ENCODE measurements at regions not wholly inside any gene's neighbourhood (a gene's known extent, or its start where the extent isn't known, plus 50 kb on each side); places are given as distances from the start of the nearest gene placed in this dataset.
"Not testable (repeated sequence)": the region's sequence is repeated elsewhere in the genome, so short reads cannot be mapped to it uniquely, and the experiment has no call there.

DNA sequence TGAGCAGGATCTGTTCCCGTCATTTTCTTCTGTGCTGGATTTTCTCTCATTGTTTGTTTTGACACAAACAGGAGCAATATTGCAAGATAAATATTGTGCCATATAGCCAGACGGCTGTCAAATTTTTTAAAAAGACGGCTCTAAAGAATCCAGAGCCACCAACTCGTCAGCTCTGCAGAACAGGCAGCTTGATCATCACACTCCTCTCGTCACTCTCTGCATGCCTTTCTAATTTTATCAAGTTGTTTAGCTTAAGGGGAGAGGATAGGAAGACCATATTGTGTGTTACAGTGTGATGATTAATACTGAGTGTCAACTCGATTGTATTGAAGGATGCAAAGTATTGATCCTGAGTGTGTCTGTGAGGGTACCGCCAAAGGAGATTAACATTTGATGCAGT lies 562.8 kb downstream of the GALC start:
- DNase-seq (ENCODE audit: low read depth), result no peak

DNA sequence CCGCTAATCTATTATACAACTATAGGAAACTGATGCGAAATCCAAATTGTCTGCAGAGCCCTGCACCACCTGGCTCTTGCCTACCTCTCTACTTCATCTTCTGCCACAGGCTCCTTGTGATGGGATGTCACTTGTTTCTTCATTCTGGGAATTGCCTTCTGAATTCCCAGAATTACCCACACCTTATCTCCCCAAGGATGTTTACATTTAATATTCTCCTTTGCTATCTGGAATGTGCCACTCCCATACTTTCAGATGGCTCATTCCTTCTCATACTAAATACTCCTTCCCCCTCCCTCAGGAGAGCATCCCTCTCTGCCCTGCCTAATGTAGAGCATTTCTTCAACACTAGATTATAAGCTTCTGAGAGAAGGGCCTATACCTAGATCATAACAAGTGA lies 573.1 kb downstream of the GALC start:
- no peak for DNase-seq (ENCODE audit: low read depth)

DNA sequence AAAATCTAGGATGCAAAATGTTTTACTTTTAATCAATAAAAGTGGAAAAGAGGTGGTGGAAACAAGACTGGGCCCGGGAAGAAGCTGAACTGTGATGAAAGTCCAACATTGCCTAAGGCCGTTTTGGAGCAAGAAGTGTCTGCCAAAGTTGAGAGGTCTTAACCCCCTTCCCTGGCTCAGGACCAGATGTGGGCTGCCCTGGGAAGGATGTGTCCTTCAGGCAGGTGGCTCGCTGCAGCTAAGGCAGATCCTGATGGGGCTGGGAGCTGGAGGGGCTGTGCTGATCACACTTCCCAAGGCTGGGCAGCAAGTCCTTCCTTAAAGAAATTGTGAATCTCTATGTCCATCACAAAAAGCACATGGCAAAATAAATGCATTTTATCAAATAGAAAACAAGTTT lies 581.6 kb downstream of the GALC start:
- DNase-seq (ENCODE audit: low read depth), result no peak

DNA sequence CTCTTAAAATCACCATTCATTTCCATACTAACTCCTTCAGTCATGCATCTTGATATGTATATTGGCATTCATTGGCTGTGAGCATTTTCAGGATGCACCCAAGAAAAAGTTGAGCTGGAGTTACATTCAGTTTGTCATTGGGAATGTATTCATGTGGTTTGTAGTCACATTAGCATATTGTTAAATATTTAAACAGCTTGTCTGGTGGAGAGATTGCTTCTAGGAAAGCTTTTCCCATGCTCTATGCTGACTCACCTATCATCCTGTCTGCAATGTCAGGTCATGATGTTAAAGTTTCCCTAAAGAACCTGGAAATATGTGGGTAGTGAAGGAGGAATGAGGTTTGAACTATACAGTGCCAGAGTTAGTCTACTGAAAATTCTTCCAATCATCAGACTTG lies 583.6 kb downstream of the GALC start:
- no peak for DNase-seq (ENCODE audit: low read depth)

DNA sequence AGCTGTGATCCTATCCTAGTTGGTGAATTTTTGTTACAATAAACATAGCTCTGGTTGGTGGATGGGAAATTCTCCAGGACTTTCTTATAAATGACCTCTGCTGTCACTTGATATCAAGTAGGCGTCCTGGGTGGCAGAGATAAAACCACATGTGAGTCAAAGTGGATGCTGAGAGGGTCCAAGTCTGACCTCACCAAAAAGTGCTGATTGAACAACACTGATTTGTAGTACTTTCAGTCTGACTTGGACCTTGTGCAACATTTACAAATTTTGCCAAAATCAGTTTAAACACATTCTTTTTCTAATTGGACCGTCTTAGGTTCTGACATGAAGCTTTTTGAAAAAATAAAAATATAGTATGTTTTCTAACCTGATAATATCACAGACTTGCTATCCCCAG lies 585.6 kb downstream of the GALC start:
- DNase-seq (ENCODE audit: low read depth), result no peak

DNA sequence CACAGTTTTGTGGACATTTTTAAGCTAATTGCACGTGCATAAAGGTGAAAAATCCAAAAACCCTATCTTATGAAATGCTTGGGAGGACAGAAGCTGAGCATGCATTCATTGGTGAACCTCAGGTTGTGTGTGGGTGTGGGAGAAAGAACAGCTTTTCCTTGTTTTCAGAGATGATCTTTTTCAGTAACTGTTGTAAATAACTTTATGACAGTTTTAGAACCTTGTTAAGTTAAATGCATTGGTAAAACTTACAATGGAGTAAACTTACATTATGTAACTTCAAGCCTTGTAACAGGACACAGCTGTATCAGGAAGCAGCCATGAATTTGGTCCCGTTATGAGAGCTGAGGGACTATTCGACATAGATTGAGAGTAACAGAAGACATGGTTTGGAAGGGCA lies 587.4 kb downstream of the GALC start:
- DNase-seq (ENCODE audit: low read depth), result no peak

DNA sequence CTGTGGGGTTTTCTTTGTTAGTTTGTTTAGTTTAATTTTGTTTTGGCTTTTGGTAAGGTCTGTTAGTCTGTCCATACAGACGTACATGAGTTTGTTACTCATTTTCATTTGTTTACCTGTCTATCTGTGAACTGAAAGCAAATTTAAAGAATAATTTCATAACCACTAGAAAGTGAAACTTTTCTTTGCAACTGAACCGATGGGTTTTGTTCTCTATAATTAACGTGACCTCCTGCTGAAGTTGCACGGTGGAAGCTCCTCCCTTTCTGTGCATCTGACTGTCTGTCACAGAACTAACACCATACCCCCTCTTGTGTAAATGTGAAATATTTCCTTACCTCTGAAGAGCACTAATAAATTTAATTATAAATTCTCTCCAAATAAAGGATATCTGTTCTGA lies 595.5 kb downstream of the GALC start:
- no peak for DNase-seq (ENCODE audit: low read depth)

DNA sequence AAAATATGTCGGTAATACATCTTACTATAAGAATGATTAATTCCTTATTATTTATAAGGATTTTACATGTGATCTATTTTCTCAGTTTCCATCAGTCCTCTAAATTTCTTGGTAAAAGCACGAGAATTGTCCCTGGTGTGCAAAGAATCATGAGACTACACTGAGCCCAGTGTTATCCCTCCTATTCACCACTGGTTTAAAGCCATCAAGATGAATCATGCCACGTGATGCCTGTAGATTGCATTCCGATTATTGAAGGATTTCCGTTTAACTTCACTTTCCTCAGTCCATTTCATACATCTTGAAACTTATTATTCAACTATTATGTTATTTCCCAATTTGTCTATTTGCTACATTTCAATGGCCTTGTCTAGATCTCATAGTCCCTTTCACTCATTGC lies 601.9 kb downstream of the GALC start:
- DNase-seq (ENCODE audit: low read depth), result no peak

DNA sequence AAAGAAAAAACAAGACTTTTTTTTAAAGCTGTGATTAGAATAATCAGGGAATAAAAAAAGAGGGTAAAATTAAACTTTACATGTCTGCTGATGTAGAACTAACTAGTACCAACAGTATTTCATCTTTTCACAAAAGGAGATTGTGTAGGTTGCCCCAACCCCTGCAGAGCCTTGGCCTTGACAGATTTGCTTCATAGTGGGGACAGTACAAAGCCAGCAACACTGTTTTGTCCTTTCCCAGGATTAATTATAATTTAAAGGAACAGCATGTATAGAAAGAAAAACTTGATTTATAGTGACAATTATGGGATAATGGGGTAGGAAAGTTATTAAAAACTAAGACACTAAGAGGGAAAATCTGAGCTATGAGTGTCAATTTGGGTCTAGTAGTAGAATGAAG lies 604.0 kb downstream of the GALC start:
- DNase-seq (ENCODE audit: low read depth), result no peak

DNA sequence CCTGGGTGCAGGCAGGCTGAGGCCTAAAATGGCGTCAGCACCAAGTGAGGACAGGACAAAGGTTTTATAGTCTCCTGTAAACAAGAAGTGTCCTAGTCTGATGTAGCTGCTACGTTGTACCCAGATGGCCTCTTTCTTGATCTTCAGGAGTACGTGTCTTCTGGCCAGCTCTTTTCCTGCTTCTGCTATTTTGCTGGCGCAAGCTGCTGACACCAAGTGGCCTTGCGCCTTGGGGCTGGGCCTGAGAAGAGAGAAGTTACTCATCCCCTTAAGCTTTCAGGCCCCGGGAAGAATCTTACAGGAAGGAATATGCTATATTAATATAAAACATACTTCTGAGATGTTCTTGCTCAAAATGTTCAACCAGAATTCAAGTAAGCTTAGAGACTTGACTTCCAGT lies 605.2 kb downstream of the GALC start:
- no peak for DNase-seq (ENCODE audit: low read depth)

DNA sequence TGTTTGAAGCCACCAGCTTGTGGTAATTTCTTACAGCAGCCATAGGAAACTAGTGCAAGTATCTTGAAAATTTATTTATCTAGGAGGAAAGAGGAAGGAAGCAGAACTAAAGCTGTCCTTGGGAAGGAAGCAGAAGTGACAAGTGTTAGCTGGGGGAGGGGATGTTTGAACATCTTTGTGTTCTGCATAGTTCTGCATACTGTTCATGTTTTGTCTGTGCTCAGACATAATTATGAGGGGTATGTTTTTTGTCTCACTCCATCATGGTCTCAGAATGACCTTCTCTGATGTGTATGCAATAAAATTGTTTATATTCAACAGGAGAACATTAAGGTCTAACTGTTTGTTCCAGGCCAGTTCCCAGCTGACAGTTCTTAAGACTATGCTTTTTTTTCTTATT lies 606.5 kb downstream of the GALC start:
- no peak for DNase-seq (ENCODE audit: low read depth)

DNA sequence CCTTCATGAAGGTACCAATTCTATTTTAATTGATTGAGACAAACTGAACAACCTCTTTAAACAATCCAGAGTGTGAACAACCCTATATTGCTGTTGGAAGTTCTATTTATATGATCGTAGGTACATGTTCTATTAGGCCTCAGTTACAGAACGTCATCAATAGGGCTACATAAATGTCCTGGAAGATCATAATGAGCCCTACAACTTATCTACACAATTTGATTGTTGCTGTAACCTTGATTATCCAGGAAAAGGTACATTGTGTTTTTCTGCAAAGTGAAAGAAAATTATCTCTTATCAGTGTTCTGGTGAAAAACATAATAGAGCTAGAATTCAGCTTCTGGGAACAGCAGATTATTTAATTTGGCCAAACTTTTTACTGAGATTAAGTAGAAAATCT lies 612.9 kb downstream of the GALC start:
- DNase-seq (ENCODE audit: low read depth), result no peak

DNA sequence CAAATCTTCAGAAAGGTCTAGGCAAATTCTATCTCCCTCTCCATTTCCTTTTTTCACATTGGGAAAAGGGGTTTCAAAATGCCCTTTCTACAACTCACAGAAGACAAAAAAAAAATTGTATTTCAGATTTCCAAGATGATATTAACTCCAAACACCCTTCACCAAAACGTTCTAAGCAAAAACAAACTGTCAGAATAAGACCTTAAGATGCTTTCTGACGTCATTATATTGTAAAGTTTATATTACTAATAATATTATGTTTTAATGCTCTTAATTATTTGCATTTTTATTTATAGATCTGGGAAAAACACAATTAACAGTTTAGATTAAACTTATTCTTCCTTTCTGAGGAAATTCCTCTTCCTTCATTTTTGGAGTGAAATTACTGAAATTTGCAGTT lies 624.2 kb downstream of the GALC start:
- DNase-seq (ENCODE audit: low read depth), result no peak

DNA sequence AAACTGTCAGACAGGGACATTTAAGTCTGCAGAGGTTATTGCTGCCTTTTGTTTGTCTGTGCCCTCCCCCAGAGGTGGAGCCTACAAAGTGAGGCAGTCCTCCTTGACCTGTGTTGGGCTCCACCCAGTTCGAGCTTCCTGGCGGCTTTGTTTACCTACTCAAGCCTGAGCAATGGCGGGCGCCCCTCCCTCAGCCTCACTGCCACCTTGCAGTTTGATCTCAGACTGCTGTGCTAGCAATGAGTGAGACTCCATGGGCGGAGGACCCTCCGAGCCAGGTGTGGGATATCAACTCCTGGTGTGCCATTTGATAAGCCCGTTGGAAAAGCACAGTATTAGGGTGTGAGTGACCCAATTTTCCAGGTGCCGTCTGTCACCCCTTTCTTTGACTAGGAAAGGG lies 632.7 kb downstream of the GALC start:
- not testable (repeated sequence) for DNase-seq (ENCODE audit: low read depth)

DNA sequence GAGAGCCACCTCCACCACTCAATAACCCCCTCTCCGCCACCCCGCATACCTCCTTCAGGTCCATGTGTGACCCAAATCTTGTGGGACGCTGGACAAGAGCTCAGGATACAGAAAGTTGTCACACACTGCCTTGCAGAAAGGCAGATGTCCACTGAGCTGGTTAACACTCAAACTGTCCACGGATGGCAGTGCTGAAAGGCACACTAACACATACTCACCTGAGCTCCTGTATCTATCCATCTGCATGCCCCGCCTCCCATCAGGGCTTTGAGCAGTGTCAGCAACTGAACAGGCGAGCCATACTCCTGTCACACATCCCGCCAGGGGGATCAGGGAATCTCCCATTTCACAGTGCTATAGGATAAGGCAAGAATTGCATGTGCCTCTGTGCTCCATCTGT lies 642.0 kb downstream of the GALC start:
- DNase-seq (ENCODE audit: low read depth), result no peak

DNA sequence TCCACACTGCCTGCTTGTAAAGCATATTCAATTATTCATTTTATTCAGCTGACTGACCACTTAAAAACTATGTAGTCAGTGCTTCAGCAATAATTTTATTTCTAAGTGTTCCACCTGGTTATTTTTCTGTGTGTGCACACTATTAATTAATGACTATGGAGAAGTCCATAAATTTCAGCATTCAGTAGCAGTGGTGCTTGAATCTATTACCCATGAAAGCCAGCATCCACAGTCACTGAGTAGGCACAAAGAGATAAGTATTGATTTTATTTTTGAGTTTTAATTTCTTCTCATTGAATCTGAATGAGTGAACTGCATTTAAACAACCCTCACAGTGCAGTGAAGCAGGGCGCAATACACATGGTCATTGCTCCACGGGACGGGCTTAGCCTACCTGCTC lies 643.1 kb downstream of the GALC start:
- no peak for DNase-seq (ENCODE audit: low read depth)

DNA sequence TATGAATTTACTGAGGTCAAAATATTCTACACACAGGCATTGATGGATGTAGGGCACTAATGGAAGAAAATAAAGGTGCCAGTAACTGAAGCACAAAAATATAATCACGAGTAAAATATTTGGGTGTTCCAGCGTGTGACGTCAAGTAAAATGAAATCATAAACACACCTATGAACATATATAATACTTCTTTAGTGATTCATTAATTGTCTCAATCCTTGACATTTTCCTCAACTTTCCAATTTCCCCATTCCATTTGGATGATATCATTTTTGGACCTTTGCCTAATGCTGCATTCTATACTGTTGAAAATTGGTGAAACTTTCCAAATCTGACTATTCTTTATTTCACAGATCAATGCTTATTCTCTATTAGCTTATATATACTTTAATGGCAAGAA lies 649.3 kb downstream of the GALC start:
- DNase-seq (ENCODE audit: low read depth), result no peak

DNA sequence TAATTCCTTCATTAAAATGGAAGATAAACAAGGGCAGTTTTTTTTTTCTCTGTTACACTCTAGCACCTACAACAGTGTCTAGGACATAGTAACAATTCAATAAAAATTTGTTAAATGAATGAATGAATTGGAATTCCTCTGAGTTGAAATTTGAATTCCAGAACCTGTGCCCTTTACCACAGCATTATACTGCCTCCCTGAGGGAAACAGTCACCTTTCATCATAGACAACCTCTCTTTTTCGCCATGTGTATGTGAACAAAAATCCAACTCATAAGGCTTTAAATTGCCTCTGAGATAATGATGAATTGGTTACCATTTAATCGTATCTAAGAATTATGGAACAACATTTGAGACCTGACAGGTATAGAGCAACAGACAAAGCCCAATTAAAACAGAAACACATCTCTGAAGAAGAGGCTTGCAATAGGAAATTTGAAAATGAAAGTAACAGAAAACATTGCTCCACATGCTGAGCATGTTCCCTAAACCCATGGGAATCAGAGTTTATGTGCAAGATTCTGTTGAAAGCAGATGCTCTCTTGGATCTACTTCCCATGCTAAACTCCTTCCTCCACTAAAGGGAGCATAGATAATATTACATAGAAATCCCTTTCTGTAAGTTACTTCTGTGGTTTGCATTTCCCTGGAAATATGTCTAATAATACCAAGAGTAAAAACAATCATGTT lies 657.8 kb downstream of the GALC start:
- DNase-seq (ENCODE audit: low read depth), result peak; percentile 30

DNA sequence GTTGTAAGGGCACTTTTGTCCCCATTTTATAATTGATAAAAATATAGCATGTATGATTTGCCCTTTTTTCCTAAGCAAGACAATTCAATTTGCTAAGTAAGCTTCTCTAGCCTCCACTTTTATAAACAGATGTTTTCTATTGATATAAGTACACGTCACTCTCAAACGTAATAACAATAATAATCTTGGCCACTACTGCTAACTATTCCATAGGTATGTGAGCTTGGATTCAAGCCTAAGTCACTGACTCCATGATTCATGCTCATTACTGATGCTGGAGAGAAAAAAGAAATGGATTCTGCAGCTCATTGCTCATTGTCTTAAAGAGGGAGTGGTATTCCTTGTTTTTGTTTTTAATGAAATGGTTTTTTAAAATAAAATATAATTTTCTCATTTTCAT lies 661.0 kb downstream of the GALC start:
- peak; percentile 51 for DNase-seq (ENCODE audit: low read depth)

DNA sequence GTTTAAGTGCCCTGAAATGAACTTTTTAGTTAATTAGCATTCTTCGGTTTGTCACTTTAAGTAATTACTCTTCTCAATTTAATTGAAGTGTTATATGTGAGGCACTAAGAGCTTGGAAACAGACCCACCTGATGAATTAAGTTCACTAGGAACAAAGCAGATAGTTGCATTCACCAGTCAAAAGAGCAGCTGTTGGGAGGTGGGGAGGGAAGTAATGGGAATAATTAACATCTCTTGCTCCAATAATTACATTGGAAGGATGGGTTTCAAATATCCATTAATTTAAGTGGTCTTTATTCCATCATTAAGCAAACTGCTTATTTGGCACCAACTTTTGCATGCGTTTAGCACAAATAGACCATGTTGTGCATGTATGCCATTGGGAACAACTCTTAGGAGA lies 667.2 kb downstream of the GALC start:
- DNase-seq (ENCODE audit: low read depth), result no peak

DNA sequence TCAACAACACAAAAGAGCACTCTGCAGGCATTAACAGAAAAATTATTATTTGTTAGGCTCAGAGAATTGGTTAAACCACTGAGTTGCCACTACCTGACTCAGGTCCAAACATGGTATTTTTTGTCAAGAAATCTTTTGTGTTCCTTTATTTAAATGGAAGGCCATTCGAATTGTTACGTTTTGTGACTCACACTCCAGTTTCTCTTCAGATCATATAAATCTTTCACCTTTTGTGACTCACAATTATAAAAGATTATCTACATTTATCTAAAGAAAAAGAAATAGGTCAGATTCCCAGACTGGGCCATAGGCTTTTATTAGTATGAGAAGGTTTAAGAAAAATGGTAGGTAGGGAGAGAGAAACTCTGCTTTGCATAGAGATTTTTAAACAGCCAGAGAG lies 669.8 kb downstream of the GALC start:
- no peak for DNase-seq (ENCODE audit: low read depth)

DNA sequence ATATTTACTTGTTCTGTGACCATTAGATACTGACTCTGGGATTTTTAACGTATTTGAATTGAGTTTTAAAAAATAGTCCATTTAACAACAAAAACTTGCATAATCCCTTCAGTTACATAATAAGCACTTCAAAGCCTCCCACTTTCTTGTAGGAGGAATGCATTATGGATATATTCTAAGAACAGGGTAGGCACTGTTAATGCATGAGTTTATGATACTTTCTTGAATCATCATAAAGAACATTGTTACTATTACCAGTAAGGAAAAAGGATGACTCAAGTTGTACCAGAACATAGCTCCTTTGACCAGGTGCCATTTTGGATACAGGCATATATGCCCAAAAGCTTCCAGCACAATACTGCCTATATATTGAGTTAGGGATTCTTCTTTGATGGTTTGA lies 671.4 kb downstream of the GALC start:
- DNase-seq (ENCODE audit: low read depth), result no peak

DNA sequence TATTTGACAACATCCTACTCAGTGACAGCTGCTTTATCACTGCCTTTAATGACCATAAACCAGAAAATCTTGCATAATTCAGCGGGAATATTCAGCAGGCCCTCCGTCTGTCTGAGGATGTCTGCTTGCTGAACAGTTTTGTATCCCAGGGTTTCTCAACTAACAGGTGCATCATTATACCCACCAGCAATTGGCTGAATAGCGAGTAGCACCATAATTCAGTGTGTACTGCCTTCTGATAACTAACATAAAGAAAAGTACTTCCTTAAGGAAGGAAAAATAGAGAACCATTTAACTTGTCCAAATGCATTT lies 680.1 kb downstream of the GALC start:
- no peak for DNase-seq (ENCODE audit: low read depth)

DNA sequence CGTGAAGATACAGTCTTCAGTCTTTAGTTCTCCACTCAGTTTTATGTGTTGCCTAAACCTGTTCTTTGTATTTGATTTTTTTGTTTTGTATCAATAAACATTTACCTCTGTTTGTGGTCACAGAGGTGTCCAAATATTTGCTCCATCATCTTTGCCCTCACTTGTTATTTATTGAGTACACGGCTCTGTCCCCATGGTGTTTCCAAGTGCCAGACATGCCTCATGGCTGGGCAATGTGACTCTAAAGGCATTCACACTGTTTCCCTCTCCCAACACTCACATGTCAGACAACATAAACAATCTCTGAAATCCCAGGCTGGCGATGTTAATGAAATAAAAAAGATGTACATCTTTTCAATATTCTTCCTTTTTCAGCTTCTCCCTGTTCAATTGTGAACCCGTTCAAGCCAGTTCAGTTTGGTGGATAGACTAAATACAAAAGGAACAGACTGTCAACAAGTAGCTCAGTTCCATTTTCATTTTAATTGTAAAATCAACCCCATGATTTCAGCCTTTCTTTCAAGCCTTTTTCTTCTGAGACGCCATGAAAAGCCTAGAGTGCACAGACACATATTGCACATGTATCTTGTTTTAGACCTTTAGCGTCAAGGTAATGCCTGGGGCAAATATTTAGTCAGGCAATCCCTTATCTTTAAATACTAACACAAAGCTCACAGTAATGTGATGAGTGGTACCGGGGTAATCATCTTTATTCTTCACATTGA lies 680.7 kb downstream of the GALC start:
- no peak for DNase-seq (ENCODE audit: low read depth)

Measured in fibroblast of gingiva (primary cell).